ENCODE measurements at regions not wholly inside any gene's neighbourhood (a gene's known extent, or its start where the extent isn't known, plus 50 kb on each side); places are given as distances from the start of the nearest gene placed in this dataset.
A peak's percentile ranks its signal among the peaks of the same experiment; 100 is the strongest.

DNA sequence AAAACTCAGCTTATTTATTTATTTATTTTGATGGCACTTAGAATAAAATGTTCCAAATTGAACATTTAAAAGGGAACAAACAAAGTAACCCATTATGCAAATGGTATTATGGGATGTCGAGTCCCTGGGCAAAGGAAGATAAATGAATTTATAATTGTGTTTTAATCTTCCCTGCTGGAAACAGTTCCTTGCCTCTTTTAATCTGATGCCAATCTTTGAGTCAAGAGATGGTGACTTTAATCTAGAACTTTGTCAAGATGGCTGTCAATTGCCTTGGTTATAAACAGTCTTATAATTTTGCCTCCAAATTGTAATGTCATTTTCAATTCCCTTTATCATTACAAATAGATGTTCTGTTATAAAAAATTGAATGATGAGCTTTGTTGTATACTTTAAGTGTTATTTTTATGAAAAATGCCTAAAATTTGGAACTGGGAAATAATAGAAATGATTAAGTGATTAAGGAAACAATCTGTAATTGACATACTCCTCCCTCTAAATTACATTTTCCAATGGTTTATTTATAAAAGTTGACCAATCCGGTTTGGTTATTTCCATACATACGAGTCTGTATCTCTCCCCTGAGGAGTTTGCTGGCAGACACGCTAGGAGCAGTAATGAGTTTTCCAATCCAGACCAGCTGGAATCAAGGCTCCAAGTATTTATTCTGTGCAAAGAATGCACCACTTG, 134.9 kb upstream of the FRMD6 start:
- no peak for DNase-seq

DNA sequence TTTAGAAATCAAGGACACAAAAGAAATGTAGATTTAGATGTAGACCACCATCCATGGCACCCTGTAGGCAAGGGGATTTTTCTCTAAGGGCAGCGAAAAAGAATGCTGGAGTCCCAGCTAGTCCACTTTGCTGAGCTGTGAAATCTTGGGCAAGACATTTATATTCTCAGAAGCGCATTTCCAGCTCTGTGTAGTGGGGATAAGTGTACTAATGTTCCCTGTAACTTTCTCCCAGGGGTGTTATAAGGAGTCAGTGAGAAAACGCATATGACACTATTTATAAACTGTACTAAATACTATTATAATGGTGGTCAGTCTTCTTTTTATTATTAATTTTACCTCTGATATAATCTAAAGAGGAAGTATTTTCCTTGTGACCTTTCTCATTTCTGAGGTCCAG, 133.4 kb upstream of the FRMD6 start:
- DNase-seq = no peak

DNA sequence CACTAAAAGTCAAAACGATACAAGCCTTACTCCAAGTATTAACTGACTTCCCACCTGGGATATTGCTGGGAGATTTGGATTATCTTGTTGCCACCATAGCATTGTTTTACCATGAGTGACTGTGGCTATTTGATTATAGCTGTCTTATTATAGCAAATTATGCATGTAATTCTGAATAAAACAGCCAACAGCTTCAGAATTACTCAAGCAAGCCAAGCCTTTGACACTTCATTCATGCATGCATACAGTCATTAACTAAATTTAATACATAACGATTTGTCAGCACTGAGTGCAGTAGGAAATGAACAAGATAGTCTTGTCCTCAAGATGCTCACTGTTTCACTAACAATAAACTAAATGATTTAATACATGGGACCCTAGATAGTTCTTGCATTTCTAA, 133.0 kb upstream of the FRMD6 start:
- no peak for DNase-seq

DNA sequence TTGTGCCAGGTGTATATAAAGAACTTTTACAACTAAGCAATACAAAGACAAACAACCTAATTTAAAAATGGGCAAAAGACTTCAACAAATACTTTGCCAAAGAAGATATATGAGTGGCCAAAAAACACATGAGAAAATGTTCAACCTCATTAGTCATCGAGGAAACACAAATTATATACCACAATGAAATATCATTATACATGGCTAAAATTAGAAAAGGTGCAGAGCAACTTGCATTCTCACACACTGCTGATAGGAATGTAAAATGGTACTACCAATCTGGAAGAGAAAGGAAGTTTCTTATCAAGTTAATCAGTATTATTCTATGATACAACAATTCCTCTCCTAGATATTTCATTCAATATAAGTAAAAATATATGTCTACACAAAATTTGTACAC, 131.6 kb upstream of the FRMD6 start:
- DNase-seq = peak; percentile 56

DNA sequence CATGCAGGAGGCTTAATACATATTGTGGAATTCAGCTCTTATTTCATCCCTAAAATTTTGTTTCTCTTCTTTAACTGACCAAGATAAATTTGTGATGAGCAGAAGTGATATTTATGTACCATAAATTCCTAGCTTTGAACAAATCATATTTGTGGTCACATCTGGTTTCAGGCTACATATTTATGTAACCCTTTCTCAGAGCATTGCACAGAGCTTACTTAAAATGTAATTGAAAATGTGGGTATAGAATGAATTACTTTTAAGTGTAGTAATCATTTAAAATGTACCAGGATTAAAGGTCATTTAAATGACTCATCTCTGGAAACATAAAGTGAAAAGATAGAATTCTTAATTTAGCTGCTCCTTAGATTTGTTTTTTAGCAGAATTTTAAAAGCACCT, 129.9 kb upstream of the FRMD6 start:
- no peak for DNase-seq

DNA sequence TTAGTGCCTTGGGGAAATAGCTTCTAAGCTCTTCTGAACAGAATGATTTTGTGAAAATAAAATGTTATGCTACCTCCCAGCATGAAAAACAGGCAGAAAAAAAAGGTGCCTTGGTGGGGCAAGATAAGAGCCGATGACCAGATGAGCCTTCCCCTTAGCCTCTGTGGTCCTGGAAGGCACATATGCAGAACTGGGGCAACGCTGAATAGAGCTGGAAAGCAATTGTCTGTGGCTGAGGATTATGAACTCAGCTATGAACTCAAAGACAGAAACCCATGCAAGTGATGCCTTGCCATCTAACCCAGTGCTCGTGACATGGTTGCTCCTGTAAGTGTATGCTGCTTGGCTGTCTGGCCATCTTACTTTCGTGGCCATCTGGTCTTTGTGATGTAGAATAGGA, 128.5 kb upstream of the FRMD6 start:
- DNase-seq = no peak

DNA sequence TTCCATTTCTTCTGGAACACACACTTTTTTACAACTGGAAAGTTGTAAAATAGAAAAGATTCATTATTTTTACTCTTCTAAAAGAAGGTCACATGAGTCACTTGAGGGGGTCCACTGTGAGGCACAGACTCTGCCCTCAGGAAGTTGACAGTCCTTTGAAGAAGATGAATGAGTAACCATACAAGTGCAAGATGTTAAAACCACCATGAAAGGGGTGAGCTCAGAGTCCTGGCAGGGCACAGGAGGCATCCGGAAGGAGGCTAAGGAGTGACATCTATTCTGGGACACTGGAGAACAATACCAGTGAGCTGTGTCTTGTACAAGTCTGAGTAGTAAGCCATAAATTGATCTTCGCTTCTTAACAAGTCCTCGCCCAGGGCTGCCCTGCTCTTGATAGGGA, 126.0 kb upstream of the FRMD6 start:
- DNase-seq = no peak

DNA sequence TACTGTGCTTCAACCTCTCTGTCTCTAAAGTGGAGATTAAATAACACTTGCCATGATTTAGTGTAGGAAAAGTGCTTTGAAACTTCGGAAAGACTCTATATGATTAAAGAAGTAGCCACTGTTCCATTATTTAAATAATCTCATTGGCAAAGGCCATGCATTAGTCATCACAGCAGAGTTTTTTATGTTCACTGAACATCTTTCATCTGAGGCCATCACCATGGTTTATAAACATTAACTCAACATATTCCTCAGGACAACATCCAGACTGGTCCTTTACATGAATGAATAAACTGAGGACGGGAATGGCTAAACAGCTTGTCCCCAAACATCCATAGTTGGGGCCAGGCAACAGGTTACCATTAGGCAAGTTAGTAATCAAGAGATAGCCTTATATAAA, 124.6 kb upstream of the FRMD6 start:
- DNase-seq = no peak

DNA sequence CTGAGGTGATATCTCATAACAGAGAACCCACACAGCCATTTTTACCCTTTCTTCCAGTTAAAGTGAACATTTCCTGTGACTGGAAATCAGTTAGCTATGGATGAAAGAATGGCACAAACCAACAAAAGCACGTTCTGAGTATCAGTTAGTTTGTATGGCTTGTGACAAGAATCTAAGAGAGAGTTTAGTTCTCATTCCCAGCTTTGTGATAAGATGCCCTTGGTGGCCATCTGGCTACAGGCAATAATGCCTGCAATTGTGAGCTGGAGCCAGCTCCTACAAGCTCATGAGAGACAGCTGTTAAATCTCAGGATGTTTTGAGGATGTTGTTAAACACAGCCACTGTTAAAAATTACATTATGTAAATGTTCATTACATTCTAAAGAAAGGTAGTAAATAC, 122.0 kb upstream of the FRMD6 start:
- no peak for DNase-seq

DNA sequence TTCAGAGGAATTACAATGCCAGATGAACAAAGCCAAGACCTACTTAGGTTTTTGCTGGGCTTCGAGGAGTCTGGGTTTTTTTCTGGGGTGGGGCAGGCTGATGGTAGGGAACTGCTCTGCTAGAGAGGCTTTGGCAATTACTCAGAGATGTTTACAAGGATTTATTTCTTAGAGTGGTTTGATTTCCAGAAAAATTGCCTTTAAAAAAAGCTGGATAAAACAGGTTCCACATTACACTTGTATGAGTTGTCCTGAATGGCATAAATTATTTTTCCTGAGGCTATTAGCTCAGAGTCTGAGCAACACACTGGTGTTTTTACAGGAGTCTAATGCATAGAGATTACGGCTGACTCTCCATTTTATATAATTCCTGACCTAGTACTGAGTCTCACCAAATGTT, 118.5 kb upstream of the FRMD6 start:
- no peak for DNase-seq

DNA sequence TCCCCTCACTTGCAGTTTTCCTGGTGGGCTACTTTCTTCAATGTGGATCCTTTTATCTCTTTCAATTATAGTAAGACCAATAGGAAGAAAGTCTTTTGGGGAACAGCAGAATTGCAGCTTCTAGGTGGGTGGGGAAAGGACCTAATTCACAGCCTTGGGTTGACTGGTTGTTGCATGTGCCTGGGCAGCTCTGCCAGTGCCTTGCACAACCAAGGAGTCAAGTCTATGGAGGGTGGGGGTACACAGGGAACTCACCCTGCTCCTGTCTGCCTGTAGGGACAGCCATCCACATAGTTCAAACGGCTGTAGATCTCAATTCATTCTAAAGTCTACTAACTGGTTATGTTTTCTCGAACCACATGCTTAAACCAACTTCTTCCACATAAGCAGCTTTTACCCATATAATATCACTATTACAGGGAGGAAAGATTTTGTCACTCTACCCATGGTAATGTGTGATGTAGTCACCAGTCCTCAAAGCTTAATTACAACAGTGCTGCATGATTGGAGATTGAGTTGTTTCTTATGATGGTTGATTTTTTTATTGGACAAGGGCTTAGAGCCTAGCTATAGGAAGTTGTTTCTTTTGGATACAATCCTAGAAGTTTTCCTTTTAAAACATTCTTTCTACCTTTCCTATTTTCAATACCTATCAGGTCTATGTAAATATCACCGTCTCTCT, 117.7 kb upstream of the FRMD6 start:
- DNase-seq = peak; percentile 50

DNA sequence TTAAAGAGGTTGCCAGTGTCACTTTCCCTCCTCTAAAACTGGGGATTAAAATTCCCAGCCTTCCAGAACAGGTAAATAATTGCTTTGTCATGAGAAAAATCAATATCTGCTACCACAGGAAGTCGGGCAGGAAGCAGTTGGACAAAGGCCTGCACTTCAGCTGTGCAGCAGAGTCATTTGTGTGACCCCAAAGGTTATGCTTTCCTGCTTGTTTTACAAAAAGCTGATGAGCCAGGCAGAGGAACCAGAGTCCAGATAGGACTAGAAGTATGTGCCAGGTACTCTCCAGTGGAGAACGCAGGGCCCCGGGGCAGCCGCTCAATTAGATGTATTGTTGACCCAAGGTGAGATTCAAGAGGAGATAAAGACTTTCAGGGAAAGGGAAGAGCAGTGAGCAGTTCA, 117.1 kb upstream of the FRMD6 start:
- peak; percentile 94 for DNase-seq

DNA sequence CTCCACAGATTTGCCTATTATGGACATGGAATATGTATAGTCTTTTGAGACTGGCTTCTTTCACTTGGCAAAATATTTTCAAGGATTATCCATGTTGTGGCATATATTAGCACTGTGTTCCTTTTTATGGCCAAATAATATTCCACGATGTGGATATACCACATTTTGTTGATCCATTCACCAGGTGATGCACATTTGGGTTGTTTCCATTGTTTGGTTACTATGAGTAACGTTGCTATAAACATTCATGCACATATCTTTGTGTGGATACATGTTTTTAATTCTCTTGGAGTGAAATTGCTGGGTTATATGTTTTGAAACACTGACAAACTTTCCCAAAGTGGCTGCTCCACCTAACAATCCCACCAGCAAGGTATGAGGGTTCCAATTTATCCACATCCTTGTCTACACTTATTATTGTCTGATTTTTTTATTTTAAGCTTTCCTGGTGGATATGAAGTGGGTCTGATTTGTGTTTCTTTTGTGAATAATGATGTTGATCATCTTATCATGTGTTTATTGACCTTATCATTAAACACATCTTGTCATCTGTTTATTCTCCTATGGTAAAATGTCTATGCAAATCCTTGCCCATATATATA, 116.2 kb upstream of the FRMD6 start:
- DNase-seq = peak; percentile 37

DNA sequence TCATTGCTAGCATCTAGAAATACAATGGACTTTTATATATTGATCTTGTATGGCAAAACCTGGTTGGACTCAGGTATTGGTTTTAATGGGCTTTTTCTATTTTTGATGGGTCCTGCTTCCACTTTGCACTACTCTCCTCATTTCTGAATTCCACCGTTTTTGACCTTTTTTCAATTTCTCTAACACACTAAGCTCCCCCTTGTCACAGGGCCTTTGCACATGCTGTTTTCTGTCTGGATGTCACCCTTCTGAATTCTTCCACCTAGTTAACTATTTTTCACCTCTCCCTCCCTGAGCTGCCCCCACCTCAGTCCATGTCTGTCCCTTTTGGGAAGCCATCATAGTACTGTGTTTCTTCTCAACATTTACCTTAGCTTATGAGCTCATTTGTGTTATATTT, 112.7 kb upstream of the FRMD6 start:
- DNase-seq = no peak

DNA sequence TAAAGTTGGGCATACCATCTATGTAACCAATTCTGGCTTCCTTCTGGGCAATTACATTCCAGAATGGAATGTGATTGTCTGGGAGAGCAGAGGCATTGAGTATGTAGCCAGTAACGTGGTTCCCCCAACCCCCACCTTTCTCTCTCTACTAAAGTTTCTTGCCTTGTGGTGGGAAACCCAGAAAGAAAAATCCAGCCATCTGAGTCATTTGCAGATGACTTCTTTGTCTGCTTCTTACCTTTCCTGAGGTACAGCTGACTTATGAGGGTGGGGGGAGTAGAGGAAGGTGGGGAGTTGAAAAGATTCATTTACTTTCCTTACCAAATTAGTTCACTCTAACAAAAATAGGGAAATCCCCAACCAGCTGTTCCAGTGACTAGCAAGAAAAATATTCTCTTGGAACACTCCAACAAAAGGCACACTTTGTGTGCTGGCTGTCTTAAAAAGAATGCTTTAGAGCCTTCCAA, 112.1 kb upstream of the FRMD6 start:
- DNase-seq = peak; percentile 93

DNA sequence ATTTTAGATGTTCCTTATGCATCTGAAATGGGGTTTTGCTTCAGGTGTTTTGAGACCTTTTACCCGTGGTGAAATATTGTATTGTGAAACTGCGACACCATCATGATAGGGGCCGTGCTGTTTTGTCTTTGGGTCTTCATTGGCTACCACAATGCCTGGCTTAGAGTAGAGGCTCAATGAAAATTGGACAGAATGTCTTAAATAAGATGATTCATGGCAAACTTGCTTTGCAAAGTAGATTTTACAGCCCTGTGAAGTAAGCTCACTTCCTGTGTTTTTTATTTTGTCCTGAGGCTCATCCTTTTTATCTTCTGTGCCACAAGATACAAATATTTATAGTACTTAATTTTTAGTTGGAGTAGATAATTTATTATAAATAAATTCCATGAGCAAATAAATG, 111.3 kb upstream of the FRMD6 start:
- no peak for DNase-seq

DNA sequence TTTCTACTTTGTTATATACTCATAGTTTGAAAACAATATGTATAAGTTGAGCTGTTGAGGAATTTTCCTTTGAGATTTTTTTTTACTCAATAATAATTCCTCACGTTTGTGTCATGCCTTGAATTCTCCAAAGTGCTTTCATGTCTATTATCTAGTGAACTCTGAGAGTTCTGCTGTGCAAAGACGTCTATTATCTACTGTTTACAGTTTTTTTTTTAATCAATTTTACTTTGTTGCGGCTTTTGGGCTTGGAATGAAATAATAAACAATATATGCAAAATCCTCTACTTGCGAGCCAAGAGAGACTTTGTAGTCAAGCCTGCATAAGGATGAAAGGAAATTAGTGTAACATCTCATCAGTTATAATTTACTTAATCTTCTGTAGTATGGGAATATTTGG, 107.2 kb upstream of the FRMD6 start:
- no peak for DNase-seq

DNA sequence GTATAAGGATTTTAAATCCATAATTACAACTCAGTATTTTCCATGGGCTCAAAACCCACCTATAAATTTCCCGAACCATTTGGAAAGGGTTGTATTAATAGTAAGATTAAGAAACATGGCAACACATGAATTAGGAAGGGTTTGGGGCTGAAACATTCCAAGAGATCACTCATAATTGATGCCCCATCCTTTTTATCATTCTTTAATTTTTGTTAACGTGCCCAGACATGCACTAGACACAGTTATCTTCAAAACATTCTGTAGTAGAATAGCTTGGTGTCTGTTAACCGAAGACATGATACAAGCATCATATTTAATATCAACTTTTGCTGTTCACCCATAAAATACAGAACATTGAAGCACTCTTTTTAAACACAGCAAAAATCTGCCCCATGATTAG, 106.8 kb upstream of the FRMD6 start:
- DNase-seq = no peak

DNA sequence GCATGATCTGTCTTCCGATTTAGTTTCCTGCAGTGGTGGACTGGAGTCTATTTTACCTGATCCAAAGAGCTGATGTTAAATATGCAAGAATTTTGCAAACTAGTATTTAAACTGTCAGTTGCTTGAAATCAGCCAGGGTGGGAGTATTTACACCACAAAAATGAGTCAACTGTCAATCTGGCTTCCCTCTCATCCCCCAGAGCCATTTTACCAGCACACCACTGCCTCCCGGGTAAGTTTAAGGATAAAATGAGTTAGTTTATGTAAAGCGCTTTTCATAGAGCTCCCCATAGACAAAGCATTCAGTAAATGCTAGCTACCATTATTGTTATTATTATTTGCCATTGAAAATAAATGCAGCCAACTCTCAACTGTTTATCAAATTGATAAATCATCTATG, 106.3 kb upstream of the FRMD6 start:
- DNase-seq = no peak

DNA sequence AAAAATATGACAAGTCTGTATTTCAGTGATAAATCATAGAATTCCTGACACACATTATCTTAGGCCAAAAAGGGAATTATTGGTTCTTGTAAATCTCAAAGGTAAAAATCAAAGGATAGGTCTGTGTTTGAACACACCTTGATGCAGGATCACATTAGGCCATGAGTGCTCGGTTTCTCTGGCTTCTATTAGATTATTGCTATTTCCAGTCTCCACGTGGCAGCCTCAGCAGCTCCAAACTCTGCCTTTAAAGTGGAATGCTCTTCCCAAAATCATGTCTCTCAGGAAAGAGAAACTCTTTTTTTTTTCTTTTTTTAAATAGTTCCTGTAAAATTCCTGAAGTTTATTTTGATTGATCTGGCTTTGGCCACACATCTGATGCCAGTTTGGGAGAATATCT, 105.6 kb upstream of the FRMD6 start:
- no peak for DNase-seq

DNA sequence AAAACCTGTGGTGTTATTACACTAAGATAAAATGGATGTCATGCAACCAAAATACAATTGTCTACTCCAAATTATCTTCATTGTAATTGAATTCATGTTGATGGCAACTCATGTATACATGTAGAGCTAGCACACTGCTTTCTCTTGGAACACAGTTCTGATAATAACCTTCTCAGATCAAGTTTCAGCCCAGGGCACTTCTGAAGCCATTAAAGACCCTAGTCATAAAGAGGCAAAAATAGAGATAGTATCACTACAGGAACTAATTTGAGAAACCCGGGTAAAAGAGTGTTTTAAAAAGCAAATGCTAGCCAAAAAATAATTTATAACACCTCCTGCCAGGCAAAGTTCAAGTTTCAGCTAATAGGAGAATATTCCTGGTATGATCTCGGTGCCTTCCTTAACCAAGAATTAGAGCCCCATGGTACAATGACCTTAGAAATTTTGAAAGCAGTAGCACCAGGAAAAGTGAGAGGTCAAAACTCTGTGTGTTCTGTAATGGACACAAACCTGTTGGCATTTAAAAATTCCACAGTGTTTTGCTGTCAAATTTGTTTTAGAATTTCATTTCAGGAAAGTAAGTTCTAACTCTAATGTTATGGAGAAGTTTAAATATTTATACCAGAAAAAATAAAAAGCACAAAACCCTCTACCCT, 105.0 kb upstream of the FRMD6 start:
- DNase-seq = no peak

DNA sequence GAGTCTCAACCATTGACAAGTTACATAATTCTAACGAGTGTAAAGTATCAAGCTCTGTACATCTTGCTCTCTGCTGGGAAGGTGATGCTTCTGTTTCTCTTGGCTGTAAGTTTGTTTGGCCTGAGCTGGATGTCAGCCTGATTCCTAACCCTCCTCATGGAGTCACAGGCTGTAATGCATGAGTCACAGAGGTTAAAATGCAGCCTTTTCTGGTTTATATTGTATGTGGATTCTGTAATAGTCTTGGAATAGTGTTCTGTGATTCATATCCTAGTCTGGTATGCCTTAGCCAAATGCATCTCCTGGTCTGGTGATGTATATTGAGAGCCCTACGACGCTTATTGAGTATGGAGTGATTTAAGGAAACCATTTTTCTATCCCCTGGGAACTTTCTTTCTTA, 104.5 kb upstream of the FRMD6 start:
- peak; percentile 99 for DNase-seq

DNA sequence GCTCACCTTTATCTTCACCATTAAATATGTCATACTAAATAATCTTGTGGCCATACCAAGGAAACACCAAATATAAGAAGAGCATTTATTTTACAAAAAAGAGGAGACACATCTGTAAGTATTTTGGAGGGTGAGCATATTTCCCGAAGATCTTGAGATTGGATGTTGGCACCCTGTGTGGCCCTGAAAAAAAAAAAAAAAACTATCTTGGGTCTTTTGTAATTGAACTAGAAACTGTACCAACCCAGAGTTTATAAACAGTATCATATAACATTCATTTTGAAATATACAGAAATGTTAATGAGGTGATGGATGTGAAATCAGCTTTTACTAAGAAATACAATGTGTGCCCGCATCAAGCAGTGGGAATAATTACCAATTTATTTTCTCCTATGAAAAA, 104.0 kb upstream of the FRMD6 start:
- no peak for DNase-seq

DNA sequence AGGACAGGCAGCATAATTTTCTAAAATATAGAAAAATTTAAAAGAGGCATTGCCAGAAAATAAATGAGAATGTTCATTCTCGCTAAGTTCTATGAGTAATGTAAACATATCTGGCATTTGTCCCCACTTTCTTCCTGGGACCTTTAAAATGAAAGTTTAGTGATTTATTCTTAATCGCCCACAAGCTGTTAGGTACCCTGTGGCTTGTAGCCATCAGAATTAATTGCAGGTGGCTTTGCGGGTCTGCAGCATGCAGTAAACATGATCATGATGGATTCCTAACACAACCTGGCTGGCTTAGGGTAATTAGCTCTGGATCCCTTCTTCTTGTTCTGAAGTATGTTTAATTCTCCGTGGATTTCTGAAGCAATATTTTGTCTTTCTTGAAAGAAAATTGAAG, 103.5 kb upstream of the FRMD6 start:
- no peak for DNase-seq
